ENCODE measurements at regions not wholly inside any gene's neighbourhood (a gene's known extent, or its start where the extent isn't known, plus 50 kb on each side); places are given as distances from the start of the nearest gene placed in this dataset.

DNA sequence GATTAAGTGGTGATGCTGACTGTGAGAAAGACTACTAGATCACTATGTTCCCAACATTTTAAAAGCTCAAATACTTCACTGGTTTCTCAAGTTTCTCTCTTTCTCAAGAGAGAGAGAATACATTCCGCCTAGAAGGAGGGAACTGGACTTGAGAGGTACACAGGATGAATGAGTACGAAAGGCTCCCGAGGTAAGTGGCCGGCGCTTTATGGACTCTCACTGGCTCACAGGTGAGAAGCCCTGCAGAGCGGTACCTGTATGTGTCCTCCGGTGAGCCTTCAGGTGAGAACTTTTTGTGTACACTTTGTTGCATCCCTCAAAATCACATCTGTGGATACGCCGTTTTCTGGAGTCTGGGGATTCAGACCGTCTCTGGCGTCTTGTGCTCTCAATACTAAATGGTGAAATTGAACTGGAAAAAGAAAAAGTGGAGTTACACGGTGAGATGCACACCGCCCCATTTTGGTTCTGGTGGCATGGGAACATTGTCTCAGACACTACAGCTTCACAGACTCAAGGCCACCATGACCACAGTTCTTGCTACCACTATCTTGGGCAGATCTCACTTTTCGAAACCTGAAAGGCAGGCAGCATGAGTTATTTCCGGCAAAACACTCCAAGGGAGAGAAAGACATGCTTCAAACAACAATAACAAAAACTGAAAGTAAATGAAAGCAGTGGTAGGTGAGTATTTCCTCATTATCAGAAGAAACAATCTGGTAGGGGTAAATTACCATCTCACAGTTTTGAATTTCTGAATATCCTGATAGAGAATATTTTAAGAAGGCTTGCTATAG, 418.9 kb downstream of the KLF12 start:
- TF ChIP-seq, protein P1, sequence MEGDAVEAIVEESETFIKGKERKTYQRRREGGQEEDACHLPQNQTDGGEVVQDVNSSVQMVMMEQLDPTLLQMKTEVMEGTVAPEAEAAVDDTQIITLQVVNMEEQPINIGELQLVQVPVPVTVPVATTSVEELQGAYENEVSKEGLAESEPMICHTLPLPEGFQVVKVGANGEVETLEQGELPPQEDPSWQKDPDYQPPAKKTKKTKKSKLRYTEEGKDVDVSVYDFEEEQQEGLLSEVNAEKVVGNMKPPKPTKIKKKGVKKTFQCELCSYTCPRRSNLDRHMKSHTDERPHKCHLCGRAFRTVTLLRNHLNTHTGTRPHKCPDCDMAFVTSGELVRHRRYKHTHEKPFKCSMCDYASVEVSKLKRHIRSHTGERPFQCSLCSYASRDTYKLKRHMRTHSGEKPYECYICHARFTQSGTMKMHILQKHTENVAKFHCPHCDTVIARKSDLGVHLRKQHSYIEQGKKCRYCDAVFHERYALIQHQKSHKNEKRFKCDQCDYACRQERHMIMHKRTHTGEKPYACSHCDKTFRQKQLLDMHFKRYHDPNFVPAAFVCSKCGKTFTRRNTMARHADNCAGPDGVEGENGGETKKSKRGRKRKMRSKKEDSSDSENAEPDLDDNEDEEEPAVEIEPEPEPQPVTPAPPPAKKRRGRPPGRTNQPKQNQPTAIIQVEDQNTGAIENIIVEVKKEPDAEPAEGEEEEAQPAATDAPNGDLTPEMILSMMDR (IDR thresholded peaks at IDR 0.05; ENCODE audit: insufficient read depth, low read length, missing control alignments): no peak
- CTCF ChIA-PET: interaction anchor here (1.4 to 1.5 kb wide), 2 partner anchors 8 to 1543 kb away, joined by 3 to 4 read pairs; no protein-coding TSS in a partner anchor
- H3K4me3 ChIP-seq (ENCODE audit: low read depth, low read length): no peak overlapping the region
- POLR2A ChIA-PET: no interaction called here
- no peak for DNase-seq (ENCODE audit: low read depth, low spot score)

DNA sequence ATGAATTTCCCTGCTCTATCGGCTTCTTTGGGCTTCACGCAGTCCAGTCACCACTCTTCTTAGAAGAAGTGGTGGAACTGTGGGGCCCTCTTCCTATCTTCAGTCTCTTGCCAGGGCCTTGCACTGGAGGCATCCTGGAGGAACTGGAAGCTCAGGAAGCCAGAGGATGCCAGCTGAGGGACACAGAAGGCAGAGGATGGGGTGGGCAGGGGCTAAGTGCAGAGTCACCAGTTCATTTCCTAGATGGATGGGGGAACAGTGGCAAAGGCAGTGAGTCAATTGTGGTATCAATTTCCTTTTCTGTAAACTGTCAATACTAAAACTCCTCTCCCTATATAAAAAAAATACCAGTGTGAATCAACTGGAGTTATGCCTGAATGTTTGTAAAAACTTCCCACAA, 419.7 kb downstream of the KLF12 start:
- TF ChIP-seq, protein P1 (IDR thresholded peaks at IDR 0.05; ENCODE audit: insufficient read depth, low read length, missing control alignments): no peak
- DNase-seq (ENCODE audit: low read depth, low spot score): no peak
- ChIA-PET CTCF (interaction anchor here (0.8 kb wide), 1 partner anchor 9 kb away, joined by 3 read pairs; no protein-coding TSS in a partner anchor), POLR2A (no interaction called here)
- H3K4me3 ChIP-seq (ENCODE audit: low read depth, low read length): no peak overlapping the region

DNA sequence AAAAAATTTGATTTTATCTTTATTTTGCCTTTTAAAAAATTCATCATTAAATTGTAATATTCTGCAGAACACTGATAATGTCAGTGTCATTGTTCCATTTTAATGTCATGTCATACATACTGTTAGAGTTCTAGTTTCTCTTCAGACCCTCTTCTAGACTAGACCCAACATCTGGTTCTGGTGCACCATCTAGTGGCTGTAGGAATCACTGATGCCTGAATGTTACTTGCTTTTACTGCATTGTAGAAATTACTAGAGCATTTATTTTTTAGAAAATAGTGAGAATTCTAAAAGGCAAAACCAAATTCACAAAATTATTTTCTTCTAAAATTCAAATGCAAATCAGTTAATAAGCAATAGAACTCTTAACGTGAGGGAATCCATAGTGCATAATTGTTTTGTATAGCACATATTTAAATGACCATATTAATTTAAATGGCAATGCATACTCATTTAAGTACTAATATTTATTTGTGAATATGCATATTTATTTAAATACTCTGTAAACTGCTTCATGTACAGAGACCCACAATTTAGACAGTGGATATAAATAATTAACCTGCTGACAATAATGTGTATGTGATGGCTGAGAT, 425.7 kb downstream of the KLF12 start:
- DNase-seq (ENCODE audit: low read depth, low spot score): no peak
- POLR2A ChIA-PET: no interaction called here
- CTCF ChIA-PET: no interaction called here
- TF ChIP-seq, protein P1 (IDR thresholded peaks at IDR 0.05; ENCODE audit: insufficient read depth, low read length, missing control alignments): peak; percentile 67
- H3K4me3 ChIP-seq (ENCODE audit: low read depth, low read length): no peak overlapping the region

DNA sequence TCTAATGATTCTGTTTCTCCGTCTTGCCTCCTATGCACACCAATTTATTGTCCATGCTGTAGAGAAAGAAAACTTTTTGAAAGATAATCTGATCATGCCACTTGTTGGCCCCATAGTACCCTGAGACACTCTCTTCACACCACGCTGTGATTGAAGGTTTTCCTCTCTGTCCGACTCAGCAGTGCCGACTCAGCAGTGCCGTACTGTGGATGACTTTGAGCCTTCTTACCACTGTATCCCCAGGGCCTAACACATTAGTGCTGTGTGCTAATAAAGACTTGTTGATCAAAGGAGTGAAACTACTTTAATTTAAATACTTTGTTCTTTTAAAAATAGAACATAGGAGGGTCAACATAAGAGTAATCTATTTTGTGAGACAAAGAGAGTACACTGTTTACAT, 429.6 kb downstream of the KLF12 start:
- TF ChIP-seq, protein P1 (IDR thresholded peaks at IDR 0.05; ENCODE audit: insufficient read depth, low read length, missing control alignments): no peak
- ChIA-PET CTCF (no interaction called here), POLR2A (no interaction called here)
- DNase-seq (ENCODE audit: low read depth, low spot score): no peak
- H3K4me3 ChIP-seq (ENCODE audit: low read depth, low read length): no peak overlapping the region

DNA sequence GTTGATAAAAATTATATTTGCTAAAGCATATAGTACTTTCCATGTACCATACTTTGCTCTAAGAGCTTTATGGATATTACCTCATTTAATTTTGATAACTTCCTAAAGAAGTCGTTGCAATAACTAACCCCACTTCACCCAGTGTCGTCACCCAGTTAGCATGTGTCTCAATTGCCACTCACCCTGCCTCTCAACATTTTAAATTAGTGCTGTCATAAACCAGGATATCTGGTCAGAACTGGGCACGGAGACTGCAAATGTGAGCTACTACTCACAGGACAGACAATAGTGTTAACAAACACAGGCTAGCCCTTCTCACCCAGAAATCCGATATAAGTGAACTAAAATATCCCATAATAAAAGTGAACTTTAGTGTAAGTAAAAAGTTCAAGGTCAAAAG, 430.6 kb downstream of the KLF12 start:
- ChIA-PET POLR2A (no interaction called here), CTCF (interaction anchor here (0.8 to 1.3 kb wide), 3 partner anchors 32 to 898 kb away, joined by 3 read pairs; no protein-coding TSS in a partner anchor)
- H3K4me3 ChIP-seq (ENCODE audit: low read depth, low read length): no peak overlapping the region
- DNase-seq (ENCODE audit: low read depth, low spot score): no peak
- TF ChIP-seq, protein P1 (IDR thresholded peaks at IDR 0.05; ENCODE audit: insufficient read depth, low read length, missing control alignments): no peak

DNA sequence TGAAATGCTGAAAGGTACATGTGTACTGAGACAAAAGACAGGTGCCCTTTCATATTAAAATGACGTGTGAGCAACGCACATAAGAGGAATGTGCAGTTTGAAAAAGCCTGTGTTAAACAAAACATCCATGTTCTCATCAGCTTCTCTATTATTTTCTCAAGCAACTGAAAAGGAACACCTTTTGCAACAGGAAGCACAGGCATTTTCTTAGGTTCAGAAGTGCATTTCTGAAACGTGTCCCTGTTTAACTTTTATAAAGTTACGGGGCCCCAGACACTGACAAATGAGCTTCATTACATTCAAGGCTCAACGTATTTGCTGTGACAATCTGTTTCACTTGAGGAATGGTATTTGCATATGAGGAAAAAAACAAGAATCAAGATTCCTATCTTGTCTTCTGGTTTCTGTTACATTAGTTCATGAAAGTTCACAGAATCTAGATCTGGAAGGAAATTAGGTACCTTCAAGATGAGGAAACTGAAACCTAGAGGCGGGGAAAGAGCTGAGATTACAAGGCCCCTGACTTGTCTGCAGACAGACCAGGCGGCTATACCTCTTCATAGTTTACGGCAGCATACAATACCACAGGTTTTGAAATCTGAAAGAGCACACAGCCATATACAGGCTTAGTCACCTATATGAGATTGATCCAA, 431.7 kb downstream of the KLF12 start:
- ChIA-PET POLR2A (no interaction called here), CTCF (interaction anchor here (0.8 to 1.5 kb wide), 4 partner anchors 31 to 897 kb away, joined by 3 to 8 read pairs (median 3); no protein-coding TSS in a partner anchor)
- DNase-seq (ENCODE audit: low read depth, low spot score): no peak
- TF ChIP-seq, protein P1 (IDR thresholded peaks at IDR 0.05; ENCODE audit: insufficient read depth, low read length, missing control alignments): no peak
- no peak overlapping the region for H3K4me3 ChIP-seq (ENCODE audit: low read depth, low read length)
